ENCODE measurements at regions not wholly inside any gene's neighbourhood (a gene's known extent, or its start where the extent isn't known, plus 50 kb on each side); places are given as distances from the start of the nearest gene placed in this dataset.
"Not testable (repeated sequence)": the region's sequence is repeated elsewhere in the genome, so short reads cannot be mapped to it uniquely, and the experiment has no call there.

- TF ChIP-seq, protein P1, sequence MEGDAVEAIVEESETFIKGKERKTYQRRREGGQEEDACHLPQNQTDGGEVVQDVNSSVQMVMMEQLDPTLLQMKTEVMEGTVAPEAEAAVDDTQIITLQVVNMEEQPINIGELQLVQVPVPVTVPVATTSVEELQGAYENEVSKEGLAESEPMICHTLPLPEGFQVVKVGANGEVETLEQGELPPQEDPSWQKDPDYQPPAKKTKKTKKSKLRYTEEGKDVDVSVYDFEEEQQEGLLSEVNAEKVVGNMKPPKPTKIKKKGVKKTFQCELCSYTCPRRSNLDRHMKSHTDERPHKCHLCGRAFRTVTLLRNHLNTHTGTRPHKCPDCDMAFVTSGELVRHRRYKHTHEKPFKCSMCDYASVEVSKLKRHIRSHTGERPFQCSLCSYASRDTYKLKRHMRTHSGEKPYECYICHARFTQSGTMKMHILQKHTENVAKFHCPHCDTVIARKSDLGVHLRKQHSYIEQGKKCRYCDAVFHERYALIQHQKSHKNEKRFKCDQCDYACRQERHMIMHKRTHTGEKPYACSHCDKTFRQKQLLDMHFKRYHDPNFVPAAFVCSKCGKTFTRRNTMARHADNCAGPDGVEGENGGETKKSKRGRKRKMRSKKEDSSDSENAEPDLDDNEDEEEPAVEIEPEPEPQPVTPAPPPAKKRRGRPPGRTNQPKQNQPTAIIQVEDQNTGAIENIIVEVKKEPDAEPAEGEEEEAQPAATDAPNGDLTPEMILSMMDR (IDR thresholded peaks at IDR 0.05; ENCODE audit: unreplicated experiment): no peak
- H3K4me1 Mint-ChIP-seq (ENCODE audit: unreplicated experiment): no peaks in the 10 kb centered on the region
- H3K9me3 Mint-ChIP-seq (ENCODE audit: unreplicated experiment): no peaks in the 10 kb centered on the region
- no peaks in the 10 kb centered on the region for H3K27me3 Mint-ChIP-seq (ENCODE audit: unreplicated experiment)
- no peaks in the 10 kb centered on the region for H3K36me3 Mint-ChIP-seq (ENCODE audit: low read depth, unreplicated experiment)
- H3K27ac Mint-ChIP-seq (ENCODE audit: unreplicated experiment): no peak overlapping the region
- no peak for DNase-seq (ENCODE audit: low spot score)
- H3K4me3 Mint-ChIP-seq (ENCODE audit: unreplicated experiment): no peak overlapping the region
Observed at GRCh38 chr4:103422467-103423219, 224.5 kb upstream of the CENPE start.

GRCh38 chr4:103415801-103416200, 217.7 kb upstream of the CENPE start:
- Mint-ChIP-seq H3K27ac (ENCODE audit: unreplicated experiment) (no peak overlapping the region), H3K4me1 (ENCODE audit: unreplicated experiment) (no peaks in the 10 kb centered on the region), H3K36me3 (ENCODE audit: low read depth, unreplicated experiment) (no peaks in the 10 kb centered on the region), H3K27me3 (ENCODE audit: unreplicated experiment) (no peaks in the 10 kb centered on the region), H3K4me3 (ENCODE audit: unreplicated experiment) (no peak overlapping the region), H3K9me3 (ENCODE audit: unreplicated experiment) (peaks cover 4% of the 10 kb centered on the region)
- DNase-seq (ENCODE audit: low spot score): no peak
- TF ChIP-seq, protein P1 (IDR thresholded peaks at IDR 0.05; ENCODE audit: unreplicated experiment): no peak

GRCh38 chr4:103412646-103413045, 214.5 kb upstream of the CENPE start:
- H3K27ac Mint-ChIP-seq (ENCODE audit: unreplicated experiment); H3K4me1 Mint-ChIP-seq (ENCODE audit: unreplicated experiment); H3K27me3 Mint-ChIP-seq (ENCODE audit: unreplicated experiment); DNase-seq (ENCODE audit: low spot score); H3K9me3 Mint-ChIP-seq (ENCODE audit: unreplicated experiment); H3K36me3 Mint-ChIP-seq (ENCODE audit: low read depth, unreplicated experiment); H3K4me3 Mint-ChIP-seq (ENCODE audit: unreplicated experiment): not testable (repeated sequence)

GRCh38 chr4:103410386-103410785, 212.2 kb upstream of the CENPE start:
- Mint-ChIP-seq H3K27me3 (ENCODE audit: unreplicated experiment) (no peaks in the 10 kb centered on the region), H3K9me3 (ENCODE audit: unreplicated experiment) (no peaks in the 10 kb centered on the region), H3K4me3 (ENCODE audit: unreplicated experiment) (no peak overlapping the region), H3K36me3 (ENCODE audit: low read depth, unreplicated experiment) (no peaks in the 10 kb centered on the region), H3K4me1 (ENCODE audit: unreplicated experiment) (no peaks in the 10 kb centered on the region), H3K27ac (ENCODE audit: unreplicated experiment) (no peak overlapping the region)
- TF ChIP-seq, protein P1 (IDR thresholded peaks at IDR 0.05; ENCODE audit: unreplicated experiment): no peak
- no peak for DNase-seq (ENCODE audit: low spot score)

DNA sequence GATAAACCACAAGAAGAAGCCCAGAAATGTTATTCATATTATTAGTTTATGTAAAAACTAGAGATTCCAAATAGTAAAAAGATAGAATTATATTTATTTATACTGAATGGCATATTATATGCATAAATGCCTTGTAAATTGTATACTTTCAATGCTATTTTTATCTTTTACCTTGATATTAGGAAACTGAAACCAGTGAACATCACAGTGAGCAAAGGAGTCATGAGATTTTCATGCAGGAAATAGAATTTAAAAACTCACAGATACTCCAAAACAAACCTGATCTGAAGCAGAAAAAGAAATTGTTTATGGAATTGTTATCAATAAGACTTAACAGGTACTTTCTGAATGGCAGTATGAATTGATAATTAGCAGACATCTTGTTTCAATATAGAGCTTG, 207.3 kb upstream of the CENPE start:
- no peaks in the 10 kb centered on the region for H3K9me3 Mint-ChIP-seq (ENCODE audit: unreplicated experiment)
- H3K36me3 Mint-ChIP-seq (ENCODE audit: low read depth, unreplicated experiment): no peaks in the 10 kb centered on the region
- H3K27me3 Mint-ChIP-seq (ENCODE audit: unreplicated experiment): peaks cover 1% of the 10 kb centered on the region
- TF ChIP-seq, protein P1 (IDR thresholded peaks at IDR 0.05; ENCODE audit: unreplicated experiment): no peak
- DNase-seq (ENCODE audit: low spot score): no peak
- no peaks in the 10 kb centered on the region for H3K4me1 Mint-ChIP-seq (ENCODE audit: unreplicated experiment)
- H3K4me3 Mint-ChIP-seq (ENCODE audit: unreplicated experiment): no peak overlapping the region
- no peak overlapping the region for H3K27ac Mint-ChIP-seq (ENCODE audit: unreplicated experiment)

Data from endothelial cell (in vitro differentiated cells).